HG02623 (cell line): ENCODE measurements at regions not wholly inside any gene's neighbourhood (a gene's known extent, or its start where the extent isn't known, plus 50 kb on each side); places are given as distances from the start of the nearest gene placed in this dataset.
"Not testable (repeated sequence)": the region's sequence is repeated elsewhere in the genome, so short reads cannot be mapped to it uniquely, and the experiment has no call there.

Experiments used
- ATAC-seq: cut with Tn5 transposase; IDR thresholded peaks from one replicate; pipeline ENCODE4 v1.9.1; 2021; ENCODE audit warnings: moderate library complexity; ENCODE audit not compliant: unreplicated experiment

- no peak for ATAC-seq
These were observed 1109.7 kb upstream of the FLRT2 start for GRCh38 chr14:84420221-84420620.

- no peak for ATAC-seq
These were observed 1108.3 kb upstream of the FLRT2 start for GRCh38 chr14:84421621-84422020.

- no peak for ATAC-seq
These were observed 1104.0 kb upstream of the FLRT2 start for GRCh38 chr14:84425968-84426367.

- ATAC-seq: no peak
These were observed 1097.3 kb upstream of the FLRT2 start for GRCh38 chr14:84432676-84433075.

- ATAC-seq: no peak
These were observed 1096.0 kb upstream of the FLRT2 start for GRCh38 chr14:84433961-84434360.

- no peak for ATAC-seq
These were observed 1094.1 kb upstream of the FLRT2 start for GRCh38 chr14:84435820-84436324.

- no peak for ATAC-seq
These were observed 1093.4 kb upstream of the FLRT2 start for GRCh38 chr14:84436528-84436927.

GRCh38 chr14:84442521-84442920 is 1087.4 kb upstream of the FLRT2 start:
- no peak for ATAC-seq

GRCh38 chr14:84445486-84445885 is 1084.5 kb upstream of the FLRT2 start:
- ATAC-seq: no peak

- no peak for ATAC-seq
These were observed 1083.7 kb upstream of the FLRT2 start for GRCh38 chr14:84446250-84446649.

GRCh38 chr14:84453307-84453950 is 1076.5 kb upstream of the FLRT2 start:
- ATAC-seq: no peak

- ATAC-seq: no peak
These were observed 1075.8 kb upstream of the FLRT2 start for GRCh38 chr14:84454114-84454513.

- ATAC-seq: no peak
These were observed 1073.0 kb upstream of the FLRT2 start for GRCh38 chr14:84456946-84457345.

- ATAC-seq: no peak
These were observed 1071.1 kb upstream of the FLRT2 start for GRCh38 chr14:84458881-84459280.

GRCh38 chr14:84465880-84466279 is 1064.1 kb upstream of the FLRT2 start:
- no peak for ATAC-seq

- no peak for ATAC-seq
These were observed 1061.8 kb upstream of the FLRT2 start for GRCh38 chr14:84468153-84468552.

- ATAC-seq: no peak
These were observed 1051.9 kb upstream of the FLRT2 start for GRCh38 chr14:84477996-84478395.

GRCh38 chr14:84482256-84483071 is 1047.5 kb upstream of the FLRT2 start:
- ATAC-seq: no peak

- ATAC-seq: no peak
These were observed 1046.9 kb upstream of the FLRT2 start for GRCh38 chr14:84483072-84483420.

GRCh38 chr14:84484243-84484642 is 1045.7 kb upstream of the FLRT2 start:
- not testable (repeated sequence) for ATAC-seq

GRCh38 chr14:84485036-84485435 is 1044.9 kb upstream of the FLRT2 start:
- no peak for ATAC-seq

- ATAC-seq: no peak
These were observed 1039.9 kb upstream of the FLRT2 start for GRCh38 chr14:84490081-84490480.
